ENCODE measurements at regions not wholly inside any gene's neighbourhood (a gene's known extent, or its start where the extent isn't known, plus 50 kb on each side); places are given as distances from the start of the nearest gene placed in this dataset.
"Not testable (repeated sequence)": the region's sequence is repeated elsewhere in the genome, so short reads cannot be mapped to it uniquely, and the experiment has no call there.

GRCh38 chr18:43849831-43850230, 572.5 kb upstream of the SYT4 start:
- TF ChIP-seq CTCF (IDR thresholded peaks at IDR 0.05 in 4 of 5, conservative IDR thresholded peaks at IDR 0.05 in 1 of 5); POLR2A (IDR thresholded peaks at IDR 0.05): not testable (repeated sequence)
